A673 (cell line): ENCODE measurements at regions not wholly inside any gene's neighbourhood (a gene's known extent, or its start where the extent isn't known, plus 50 kb on each side); places are given as distances from the start of the nearest gene placed in this dataset.

Source experiments
- CTCF ChIP-seq: fragments of 300-800, 200-600 bp; sonication (generic); conservative IDR thresholded peaks from 2 replicates; pipeline ENCODE4 v1.5.1; 2017; ENCODE audit warnings: low read depth, mild to moderate bottlenecking, antibody characterized with exemption, low read length, moderate library complexity, mixed read lengths
- EZH2 ChIP-seq: fragments of 200-600 bp; sonication (generic); IDR thresholded peaks from 2 replicates; pipeline ENCODE4 v1.6.1; 2017; ENCODE audit warnings: borderline replicate concordance, low read depth, mild to moderate bottlenecking, mixed read lengths, antibody characterized with exemption, low read length; ENCODE audit not compliant: poor library complexity, severe bottlenecking

GRCh38 chr9:19583890-19584289 lies 175.1 kb downstream of the ACER2 start:
- no peak for TF ChIP-seq CTCF
- TF ChIP-seq EZH2, result no peak
